Sigmoid colon (tissue), 6 donors: ENCODE measurements at regions not wholly inside any gene's neighbourhood (a gene's known extent, or its start where the extent isn't known, plus 50 kb on each side); places are given as distances from the start of the nearest gene placed in this dataset.

Experiments used
- DNase-seq: peaks from one replicate; pipeline ENCODE4 v3.0.0-alpha.2; 2019
- H3K27ac ChIP-seq, 4 donors: fragments of 200-600 bp; sonication (generic); one replicate each; pipeline ENCODE4 v1.5.1; 2016 to 2019; ENCODE audit warnings: mild to moderate bottlenecking in 1 of 4
- H3K27me3 ChIP-seq, 3 donors: fragments of 200-600 bp; sonication (generic); one replicate each; pipeline ENCODE4 v1.5.1; 2019; ENCODE audit warnings: mild to moderate bottlenecking in 1 of 3
- H3K36me3 ChIP-seq, 4 donors: fragments of 200-600 bp; sonication (generic); one replicate each; pipeline ENCODE4 v1.5.1; 2016 to 2019
- H3K4me1 ChIP-seq, 4 donors: fragments of 200-600 bp; sonication (generic); one replicate each; pipeline ENCODE4 v1.5.1; 2017 to 2019
- H3K4me3 ChIP-seq, 4 donors: fragments of 200-600 bp; sonication (generic); one replicate each; pipeline ENCODE4 v1.5.1; 2017 to 2019; ENCODE audit warnings: mild to moderate bottlenecking in 2 of 4, moderate library complexity in 1 of 4
- H3K9me3 ChIP-seq, 4 donors: fragments of 200-600 bp in 3 of 4; sonication (generic) in 3 of 4; one replicate each; pipeline versions ENCODE4 v1.5.1 to v1.6.1; 2013 to 2019
- CTCF ChIP-seq, 4 experiments: fragments of 450-650 bp in 3 of 4; fragments of 200-600 bp in 1 of 4; IDR thresholded peaks; one replicate each; pipeline ENCODE4 v1.5.1; 2016 to 2019; ENCODE audit warnings: antibody characterized with exemption in 4 of 4, mild to moderate bottlenecking in 3 of 4, moderate library complexity in 2 of 4
- EP300 ChIP-seq, 4 donors: sonication (generic); formaldehyde crosslinking; IDR thresholded peaks; one replicate each; pipeline ENCODE4 v1.6.1; 2017; ENCODE audit warnings: antibody characterized with exemption in 4 of 4
- POLR2A ChIP-seq, 2 donors: fragments of 450-650 bp; IDR thresholded peaks; one replicate each; pipeline ENCODE4 v1.6.1; 2016; ENCODE audit warnings: antibody characterized with exemption in 2 of 2, mild to moderate bottlenecking in 2 of 2, moderate library complexity in 2 of 2
- POLR2AphosphoS5 ChIP-seq, 4 donors: sonication (generic); formaldehyde crosslinking; IDR thresholded peaks; one replicate each; pipeline ENCODE4 v1.6.1; 2017; ENCODE audit warnings: antibody characterized with exemption in 4 of 4
- WGBS, 2 donors: extraction: QIAGEN DNeasy Blood & Tissue Kit; methylation state at CpG; one replicate each; pipeline ENCODE4 v1.1.7; 2013; 5-methylcytosine and 5-hydroxymethylcytosine counted together
- intact Hi-C: fragments of 100-400 bp; cut with DNase I; formaldehyde crosslinking; loops from one replicate; pipeline ENCODE4 v1.15.1; 2023
- donor health status: healthy with polysubstance abuse.
- donor health status: healthy.

- Histone ChIP-seq H3K9me3 (peaks cover 0 to 9% (median 1%) of the 10 kb centered on the region in 4 donors), H3K27me3 (no peaks in the 10 kb centered on the region), H3K4me1 (no peaks in the 10 kb centered on the region), H3K4me3 (no peak overlapping the region), H3K27ac (no peak overlapping the region), H3K36me3 (no peaks in the 10 kb centered on the region)
- 80 to 86% methylated on average over 1 of the region's 1 CpG for WGBS, 2 donors
- TF ChIP-seq EP300 (IDR thresholded peaks at IDR 0.05) (no peak), POLR2A (IDR thresholded peaks at IDR 0.05) (no peak), POLR2AphosphoS5 (IDR thresholded peaks at IDR 0.05) (no peak), CTCF (IDR thresholded peaks at IDR 0.05) (no peak)
- intact Hi-C loops = no loop called here
- no peak for DNase-seq
Observed at GRCh38 chr5:9865574-9865973, 235.4 kb upstream of the TAS2R1 start.

GRCh38 chr5:9864791-9865190 is 234.6 kb upstream of the TAS2R1 start:
- no peak overlapping the region for H3K4me3 ChIP-seq
- 60 to 91% methylated on average over 3 of the region's 3 CpGs for WGBS, 2 donors
- no peak overlapping the region for H3K27ac ChIP-seq
- no peak for DNase-seq
- peaks cover 0 to 9% (median 1%) of the 10 kb centered on the region in 4 donors for H3K9me3 ChIP-seq
- no peak for TF ChIP-seq CTCF (IDR thresholded peaks at IDR 0.05)
- no peak for TF ChIP-seq EP300 (IDR thresholded peaks at IDR 0.05)
- TF ChIP-seq POLR2A (IDR thresholded peaks at IDR 0.05) = no peak
- no peak for TF ChIP-seq POLR2AphosphoS5 (IDR thresholded peaks at IDR 0.05)
- intact Hi-C loops = no loop called here
- H3K4me1 ChIP-seq = no peaks in the 10 kb centered on the region
- no peaks in the 10 kb centered on the region for H3K27me3 ChIP-seq
- H3K36me3 ChIP-seq = no peaks in the 10 kb centered on the region

- WGBS, 2 donors = 68 to 88% methylated on average over 6 of the region's 6 CpGs
- H3K27ac ChIP-seq = no peak overlapping the region
- intact Hi-C loops = no loop called here
- H3K4me3 ChIP-seq = no peak overlapping the region
- H3K27me3 ChIP-seq = no peaks in the 10 kb centered on the region
- H3K9me3 ChIP-seq = peaks cover 0 to 9% (median 1%) of the 10 kb centered on the region in 4 donors
- no peak for TF ChIP-seq CTCF (IDR thresholded peaks at IDR 0.05)
- no peak for DNase-seq
- H3K4me1 ChIP-seq = no peaks in the 10 kb centered on the region
- H3K36me3 ChIP-seq = no peaks in the 10 kb centered on the region
Observed at GRCh38 chr5:9863486-9863885, 233.3 kb upstream of the TAS2R1 start.

- no peaks in the 10 kb centered on the region for H3K4me1 ChIP-seq
- WGBS, 2 donors = 66 to 67% methylated on average over 8 of the region's 8 CpGs
- no peaks in the 10 kb centered on the region for H3K36me3 ChIP-seq
- H3K9me3 ChIP-seq = peaks cover 0 to 12% (median 1%) of the 10 kb centered on the region in 4 donors
- no peak overlapping the region for H3K4me3 ChIP-seq
- no peak for DNase-seq
- H3K27me3 ChIP-seq = no peaks in the 10 kb centered on the region
- TF ChIP-seq EP300 (IDR thresholded peaks at IDR 0.05) (no peak), CTCF (IDR thresholded peaks at IDR 0.05) (no peak), POLR2A (IDR thresholded peaks at IDR 0.05) (no peak), POLR2AphosphoS5 (IDR thresholded peaks at IDR 0.05) (no peak)
- no peak overlapping the region for H3K27ac ChIP-seq
- intact Hi-C loops = no loop called here
Observed at GRCh38 chr5:9861666-9862256, 231.6 kb upstream of the TAS2R1 start.

- intact Hi-C loops = no loop called here
- TF ChIP-seq CTCF (IDR thresholded peaks at IDR 0.05) = no peak
- TF ChIP-seq POLR2A (IDR thresholded peaks at IDR 0.05) = no peak
- TF ChIP-seq POLR2AphosphoS5 (IDR thresholded peaks at IDR 0.05) = no peak
- no peak for TF ChIP-seq EP300 (IDR thresholded peaks at IDR 0.05)
- Histone ChIP-seq H3K9me3 (peaks cover 0 to 2% (median 0%) of the 10 kb centered on the region in 4 donors), H3K36me3 (no peaks in the 10 kb centered on the region), H3K27ac (no peak overlapping the region), H3K4me3 (no peak overlapping the region), H3K4me1 (no peaks in the 10 kb centered on the region), H3K27me3 (no peaks in the 10 kb centered on the region)
- 6 to 31% methylated on average over 1 of the region's 1 CpG for WGBS, 2 donors
- no peak for DNase-seq
Observed at GRCh38 chr5:9859808-9860207, 229.7 kb upstream of the TAS2R1 start.
